Activated CD8-positive, alpha-beta T cell treated with anti-CD3 and anti-CD28 coated beads for 36 hours (primary cell): ENCODE measurements at regions not wholly inside any gene's neighbourhood (a gene's known extent, or its start where the extent isn't known, plus 50 kb on each side); places are given as distances from the start of the nearest gene placed in this dataset.

Source experiments
- ATAC-seq: fragments of 200-7000 bp; cut with Tn5 transposase; one replicate; pipeline ENCODE4 v1.10.0; 2021; ENCODE audit warnings: mild to moderate bottlenecking, moderate library complexity
- CTCF ChIA-PET: fragments of 350-600 bp; sonication (Branson Sonifier 250); formaldehyde crosslinking; loops from one replicate; lab custom pipeline; 2021; ENCODE audit warnings: antibody characterized with exemption; lab: Charles Lee
- POLR2A ChIA-PET: fragments of 350-600 bp; sonication (Branson Sonifier 250); formaldehyde crosslinking; loops from one replicate; lab custom pipeline; 2021; ENCODE audit warnings: antibody characterized with exemption; lab: Charles Lee
- DNase-seq: peaks from one replicate; pipeline ENCODE4 v3.0.0-alpha.2; 2020
- H3K27ac Mint-ChIP-seq: one replicate; pipeline ENCODE4 v1.8.0; 2021; ENCODE audit warnings: mild to moderate bottlenecking, mixed read lengths
- H3K27me3 Mint-ChIP-seq: one replicate; pipeline ENCODE4 v1.8.0; 2021; ENCODE audit warnings: mixed read lengths
- H3K36me3 Mint-ChIP-seq: one replicate; pipeline ENCODE4 v1.8.0; 2021; ENCODE audit warnings: low read depth, mixed read lengths
- H3K4me1 Mint-ChIP-seq: one replicate; pipeline ENCODE4 v1.8.0; 2021; ENCODE audit warnings: low read depth, mixed read lengths
- H3K4me3 Mint-ChIP-seq: one replicate; pipeline ENCODE4 v1.8.0; 2021; ENCODE audit warnings: mild to moderate bottlenecking, moderate library complexity, mixed read lengths
- H3K9me3 Mint-ChIP-seq: one replicate; pipeline ENCODE4 v1.8.0; 2021; ENCODE audit warnings: mixed read lengths
- CTCF ChIP-seq: fragments of 200-600 bp; IDR thresholded peaks from one replicate; pipeline ENCODE4 v1.8.0; 2022; ENCODE audit warnings: antibody characterized with exemption, mild to moderate bottlenecking
- intact Hi-C: fragments of 100-400 bp; cut with micrococcal nuclease; formaldehyde crosslinking; loops from one replicate; pipeline ENCODE4 v1.10.0; 2022

DNA sequence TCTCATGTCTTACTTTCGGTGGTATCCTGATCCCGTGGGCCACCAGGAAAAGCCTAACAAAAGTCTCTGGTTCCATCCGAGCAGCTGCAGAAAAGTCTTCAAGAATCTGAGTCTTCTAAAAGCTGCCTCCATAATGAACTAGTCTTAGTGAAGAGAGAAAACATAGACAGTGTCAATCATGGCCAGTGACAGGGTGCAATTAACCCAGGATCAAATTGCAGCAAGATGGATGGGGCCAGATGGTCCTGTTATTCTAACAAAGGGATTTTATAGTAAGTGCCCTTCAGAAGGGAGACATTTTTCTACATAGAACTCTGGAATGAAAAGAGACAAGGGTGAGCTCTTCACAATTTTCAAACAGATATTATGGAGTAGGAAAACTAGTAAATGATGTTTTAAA, 281.6 kb upstream of the ZFP64 start:
- DNase-seq (no peak), ATAC-seq (no peak)
- POLR2A ChIA-PET, result no interaction called here
- intact Hi-C loops, result no loop called here
- H3K27me3 Mint-ChIP-seq, result no peaks in the 10 kb centered on the region
- TF ChIP-seq CTCF, result no peak
- no peak overlapping the region for H3K4me3 Mint-ChIP-seq
- no peak overlapping the region for H3K27ac Mint-ChIP-seq
- CTCF ChIA-PET, result no interaction called here
- no peaks in the 10 kb centered on the region for H3K4me1 Mint-ChIP-seq
- no peaks in the 10 kb centered on the region for H3K9me3 Mint-ChIP-seq
- H3K36me3 Mint-ChIP-seq, result no peaks in the 10 kb centered on the region

- H3K36me3 Mint-ChIP-seq, result no peaks in the 10 kb centered on the region
- DNase-seq, result no peak
- no peak overlapping the region for H3K4me3 Mint-ChIP-seq
- no peaks in the 10 kb centered on the region for H3K9me3 Mint-ChIP-seq
- no peaks in the 10 kb centered on the region for H3K4me1 Mint-ChIP-seq
- no peaks in the 10 kb centered on the region for H3K27me3 Mint-ChIP-seq
- POLR2A ChIA-PET, result no interaction called here
- intact Hi-C loops, result no loop called here
- no peak for TF ChIP-seq CTCF
- CTCF ChIA-PET, result no interaction called here
- no peak overlapping the region for H3K27ac Mint-ChIP-seq
- no peak for ATAC-seq
These were observed 279.0 kb upstream of the ZFP64 start for GRCh38 chr20:52470561-52470960.

- intact Hi-C loops, result no loop called here
- Mint-ChIP-seq H3K36me3 (no peaks in the 10 kb centered on the region), H3K27me3 (peaks cover 1% of the 10 kb centered on the region), H3K27ac (no peak overlapping the region), H3K4me1 (no peaks in the 10 kb centered on the region), H3K4me3 (no peak overlapping the region), H3K9me3 (no peaks in the 10 kb centered on the region)
- ATAC-seq, result no peak
- ChIA-PET CTCF (no interaction called here), POLR2A (interaction anchor here (0.6 to 1.1 kb wide), 2 partner anchors 53 to 301 kb away, joined by 3 read pairs; no protein-coding TSS in a partner anchor)
- no peak for TF ChIP-seq CTCF
- no peak for DNase-seq
These were observed 277.5 kb upstream of the ZFP64 start for GRCh38 chr20:52469128-52469527.

DNA sequence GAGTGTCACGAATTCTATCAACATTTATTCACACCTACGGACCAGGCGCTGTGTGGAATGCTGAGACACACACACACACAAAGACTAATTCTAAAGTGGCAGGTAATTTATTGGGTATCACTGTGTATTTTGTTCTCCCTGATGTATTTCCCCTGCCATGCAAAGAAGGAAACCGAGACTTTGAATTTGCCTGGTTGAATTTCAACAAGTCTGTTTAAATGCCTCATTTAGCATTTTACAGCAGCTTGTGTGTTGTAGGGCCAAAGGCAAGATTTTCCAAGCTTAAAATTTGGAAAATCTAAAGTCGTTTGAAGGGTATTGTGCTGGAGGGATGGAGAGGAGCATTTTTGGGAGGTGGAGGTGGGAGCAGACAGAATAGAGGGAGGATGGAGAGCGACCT, 274.4 kb upstream of the ZFP64 start:
- no peaks in the 10 kb centered on the region for H3K9me3 Mint-ChIP-seq
- POLR2A ChIA-PET, result interaction anchor here (1.0 kb wide), 1 partner anchor 49 kb away, joined by 3 read pairs; no protein-coding TSS in a partner anchor
- H3K36me3 Mint-ChIP-seq, result no peaks in the 10 kb centered on the region
- no peak for ATAC-seq
- peaks cover 4% of the 10 kb centered on the region for H3K27me3 Mint-ChIP-seq
- intact Hi-C loops, result no loop called here
- no peak overlapping the region for H3K4me3 Mint-ChIP-seq
- CTCF ChIA-PET, result no interaction called here
- no peak for TF ChIP-seq CTCF
- H3K27ac Mint-ChIP-seq, result no peak overlapping the region
- DNase-seq, result no peak
- no peaks in the 10 kb centered on the region for H3K4me1 Mint-ChIP-seq

DNA sequence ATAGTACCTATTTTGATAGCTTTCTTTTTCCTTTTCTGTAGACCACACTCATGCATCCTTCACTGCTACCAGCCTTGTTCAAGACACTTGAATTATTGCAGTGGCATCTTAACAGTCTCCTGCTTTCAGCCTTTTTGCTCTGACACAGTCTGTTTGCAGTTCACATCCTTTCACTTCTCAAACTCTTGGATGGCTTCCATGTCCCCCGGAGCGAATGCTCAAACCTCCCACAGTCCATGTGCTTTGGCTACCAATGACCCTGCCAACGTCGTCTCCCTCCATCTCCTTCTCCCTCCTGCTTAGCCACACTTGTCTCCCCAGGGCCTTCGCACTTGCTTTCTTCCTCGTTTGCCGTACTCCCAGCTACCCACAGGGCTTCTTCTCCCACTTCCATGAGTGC, 270.0 kb upstream of the ZFP64 start:
- no peaks in the 10 kb centered on the region for H3K9me3 Mint-ChIP-seq
- no peak overlapping the region for H3K27ac Mint-ChIP-seq
- ChIA-PET POLR2A (no interaction called here), CTCF (interaction anchor here (0.6 to 1.3 kb wide), 3 partner anchors 23 to 149 kb away, joined by 3 read pairs; no protein-coding TSS in a partner anchor)
- peaks cover 5% of the 10 kb centered on the region for H3K27me3 Mint-ChIP-seq
- H3K4me3 Mint-ChIP-seq, result no peak overlapping the region
- no peak for TF ChIP-seq CTCF
- ATAC-seq, result no peak
- H3K4me1 Mint-ChIP-seq, result no peaks in the 10 kb centered on the region
- no peak for DNase-seq
- intact Hi-C loops, result no loop called here
- no peaks in the 10 kb centered on the region for H3K36me3 Mint-ChIP-seq
